Epithelial cell of esophagus (primary cell): ENCODE measurements at regions not wholly inside any gene's neighbourhood (a gene's known extent, or its start where the extent isn't known, plus 50 kb on each side); places are given as distances from the start of the nearest gene placed in this dataset.

Experiments
- DNase-seq: peaks from one replicate; pipeline ENCODE4 v3.0.0; 2010; ENCODE audit warnings: low read depth
- H3K4me3 ChIP-seq: 2 replicates; pipeline ENCODE4 v1.5.1; 2011; ENCODE audit warnings: mild to moderate bottlenecking, low read length, control low read depth
- TF ChIP-seq, protein P1 (sequence below): IDR thresholded peaks from 2 replicates; pipeline ENCODE4 v1.5.1; 2011; ENCODE audit warnings: low read depth, mild to moderate bottlenecking, low read length, control low read depth, inconsistent platforms; ENCODE audit not compliant: insufficient read depth; ENCODE audit errors: missing control alignments

DNA sequence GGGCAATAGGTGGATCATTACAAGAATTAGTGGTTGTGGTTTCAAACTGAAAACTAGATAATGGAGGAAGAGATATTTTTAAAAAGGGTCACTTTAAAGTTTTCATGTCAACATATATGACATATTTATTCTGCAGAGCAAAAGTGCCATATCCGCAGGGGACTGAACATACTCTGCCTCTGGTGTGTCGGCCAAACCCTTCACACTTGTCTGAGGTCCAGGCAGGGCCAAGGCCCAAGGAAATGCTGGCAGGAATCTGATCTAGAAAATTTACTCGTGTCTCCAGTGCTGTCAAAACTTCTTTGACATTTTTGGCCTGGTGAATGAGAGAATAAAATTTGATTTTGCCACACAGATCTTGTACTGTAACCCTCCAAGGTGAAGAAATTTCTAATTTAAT, 562.3 kb downstream of the CCSER2 start:
- no peak overlapping the region for H3K4me3 ChIP-seq
- no peak for DNase-seq
- TF ChIP-seq, protein P1, sequence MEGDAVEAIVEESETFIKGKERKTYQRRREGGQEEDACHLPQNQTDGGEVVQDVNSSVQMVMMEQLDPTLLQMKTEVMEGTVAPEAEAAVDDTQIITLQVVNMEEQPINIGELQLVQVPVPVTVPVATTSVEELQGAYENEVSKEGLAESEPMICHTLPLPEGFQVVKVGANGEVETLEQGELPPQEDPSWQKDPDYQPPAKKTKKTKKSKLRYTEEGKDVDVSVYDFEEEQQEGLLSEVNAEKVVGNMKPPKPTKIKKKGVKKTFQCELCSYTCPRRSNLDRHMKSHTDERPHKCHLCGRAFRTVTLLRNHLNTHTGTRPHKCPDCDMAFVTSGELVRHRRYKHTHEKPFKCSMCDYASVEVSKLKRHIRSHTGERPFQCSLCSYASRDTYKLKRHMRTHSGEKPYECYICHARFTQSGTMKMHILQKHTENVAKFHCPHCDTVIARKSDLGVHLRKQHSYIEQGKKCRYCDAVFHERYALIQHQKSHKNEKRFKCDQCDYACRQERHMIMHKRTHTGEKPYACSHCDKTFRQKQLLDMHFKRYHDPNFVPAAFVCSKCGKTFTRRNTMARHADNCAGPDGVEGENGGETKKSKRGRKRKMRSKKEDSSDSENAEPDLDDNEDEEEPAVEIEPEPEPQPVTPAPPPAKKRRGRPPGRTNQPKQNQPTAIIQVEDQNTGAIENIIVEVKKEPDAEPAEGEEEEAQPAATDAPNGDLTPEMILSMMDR: no peak

DNA sequence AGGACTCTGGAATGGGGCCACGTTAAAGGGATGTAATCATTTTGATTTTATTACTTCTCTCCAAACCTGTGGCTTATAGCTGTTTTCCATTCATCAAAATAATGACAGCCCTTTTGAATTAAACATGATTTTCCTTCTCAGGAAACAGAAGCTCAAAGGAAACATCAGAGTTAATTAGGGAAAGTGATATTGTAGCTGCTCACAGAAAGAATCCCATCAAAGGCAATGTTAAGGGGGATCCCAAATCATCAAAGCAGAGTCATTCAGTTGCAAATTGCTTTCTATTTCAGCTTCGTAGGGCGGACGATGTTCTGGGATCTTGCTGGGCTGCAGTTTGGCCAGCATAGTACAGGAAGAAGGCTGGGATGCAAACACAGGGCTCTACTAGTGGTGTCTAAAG, 563.2 kb downstream of the CCSER2 start:
- TF ChIP-seq, protein P1: no peak
- H3K4me3 ChIP-seq: no peak overlapping the region
- DNase-seq: no peak

DNA sequence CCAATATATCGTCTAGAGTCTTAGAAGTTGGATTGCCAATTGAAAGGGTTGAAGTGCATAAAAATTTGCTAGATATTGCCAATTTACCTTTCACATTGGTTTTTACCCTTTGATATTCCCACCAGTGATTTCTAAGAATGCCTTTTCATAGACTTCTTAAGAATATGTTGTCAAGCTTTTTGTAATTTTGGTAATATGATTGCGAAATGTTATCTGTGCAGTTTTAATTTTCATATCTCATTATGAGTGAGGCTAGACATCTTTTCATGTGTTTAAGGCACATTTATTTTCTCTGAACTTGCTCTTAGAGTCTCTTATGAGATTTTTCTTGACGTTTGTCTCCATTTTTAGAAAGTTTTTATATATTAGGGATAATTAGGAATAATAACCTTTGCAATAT, 567.2 kb downstream of the CCSER2 start:
- no peak for DNase-seq
- H3K4me3 ChIP-seq: no peak overlapping the region
- TF ChIP-seq, protein P1: no peak

DNA sequence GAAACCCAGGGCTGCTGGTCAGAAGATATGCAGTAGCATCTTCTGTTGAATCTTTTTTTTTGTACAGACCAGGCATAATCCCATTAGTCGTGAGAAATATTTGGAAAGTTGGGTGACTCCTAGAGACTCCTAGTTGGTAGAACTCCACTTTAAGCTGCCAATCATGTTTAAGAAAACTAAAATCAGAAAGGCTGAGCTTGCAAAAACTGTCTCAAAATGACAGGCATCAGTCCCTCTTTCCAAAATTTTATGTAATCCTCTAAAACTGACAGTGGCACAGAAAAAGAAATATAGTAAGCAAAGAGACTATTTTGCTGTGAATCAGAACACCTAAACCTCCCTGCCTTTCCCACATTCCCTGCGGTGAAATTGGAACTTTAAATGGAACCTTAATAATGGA, 568.5 kb downstream of the CCSER2 start:
- no peak for DNase-seq
- TF ChIP-seq, protein P1: no peak
- H3K4me3 ChIP-seq: no peak overlapping the region

DNA sequence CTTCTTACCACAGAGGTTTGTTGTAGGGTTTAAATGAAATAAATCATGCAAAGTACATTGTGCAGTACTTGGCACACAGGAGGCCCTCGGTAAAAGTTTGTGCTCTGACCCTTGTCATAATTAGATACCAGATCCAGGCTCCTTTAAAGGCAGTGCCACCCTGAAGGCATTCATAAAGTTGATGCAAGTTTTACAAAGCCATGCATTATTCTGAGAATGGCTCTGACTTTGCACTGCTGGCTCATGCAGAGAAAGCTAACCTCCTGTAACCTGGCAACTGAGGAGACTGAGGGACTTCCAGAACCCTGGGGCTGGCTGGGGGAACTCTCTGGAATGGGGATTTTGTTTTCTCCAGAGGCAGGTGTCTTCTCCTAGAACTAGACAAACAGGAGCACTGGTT, 570.9 kb downstream of the CCSER2 start:
- H3K4me3 ChIP-seq: no peak overlapping the region
- TF ChIP-seq, protein P1: no peak

GRCh38 chr10:84900141-84900540, 571.8 kb downstream of the CCSER2 start:
- TF ChIP-seq, protein P1: no peak
- no peak for DNase-seq
- H3K4me3 ChIP-seq: no peak overlapping the region

More for the DNA sequence above, 570.9 kb downstream of the CCSER2 start:
- no peak for DNase-seq

- H3K4me3 ChIP-seq: no peak overlapping the region
- TF ChIP-seq, protein P1: no peak
- no peak for DNase-seq
Measured at GRCh38 chr10:84901885-84902284, 573.5 kb downstream of the CCSER2 start.
